HG03565 (cell line): ENCODE measurements at regions not wholly inside any gene's neighbourhood (a gene's known extent, or its start where the extent isn't known, plus 50 kb on each side); places are given as distances from the start of the nearest gene placed in this dataset.

ENCODE experiments used
- ATAC-seq: cut with Tn5 transposase; IDR thresholded peaks from one replicate; pipeline ENCODE4 v1.9.1; 2021; ENCODE audit warnings: mild to moderate bottlenecking, moderate library complexity; ENCODE audit not compliant: unreplicated experiment

DNA sequence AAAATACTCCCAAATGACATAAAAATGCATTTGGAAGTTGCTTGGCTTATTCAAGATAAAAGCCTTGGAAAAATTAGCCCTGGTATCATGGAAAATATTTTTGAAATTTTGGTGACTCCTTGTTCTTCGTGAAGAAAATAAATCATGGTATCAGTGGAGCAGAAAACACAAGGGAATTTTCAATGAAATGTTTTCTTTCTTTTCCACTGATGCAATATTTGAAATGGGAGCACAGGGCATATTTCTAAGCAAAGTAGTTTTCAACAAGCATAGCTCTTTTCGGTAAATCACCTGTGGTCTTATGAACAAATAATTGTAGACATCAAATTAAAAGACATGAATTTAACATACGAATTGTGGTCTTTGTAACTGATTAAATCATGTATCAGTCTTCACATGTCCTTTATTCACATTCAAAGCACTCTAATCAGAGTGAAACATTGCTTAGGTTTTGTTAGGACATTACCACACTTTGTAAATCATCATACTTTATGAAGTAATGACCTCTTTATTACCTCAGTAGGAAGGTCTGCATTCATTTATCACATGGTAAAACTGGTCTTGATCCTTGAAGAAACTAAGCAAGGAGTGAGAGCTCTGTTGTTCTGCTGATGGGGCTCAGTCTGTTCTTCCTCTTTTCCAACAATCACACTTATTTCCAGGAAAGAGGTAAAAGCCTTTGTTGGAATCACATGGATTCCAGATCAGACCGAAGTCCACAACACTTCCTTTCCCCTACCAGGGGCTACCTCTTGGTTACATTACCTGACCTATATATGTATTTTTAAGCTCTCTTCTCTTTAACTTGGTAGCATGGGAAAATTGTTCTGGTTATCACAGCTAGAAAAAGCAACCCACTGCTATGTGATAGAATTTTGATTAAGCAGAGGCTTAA is 413.5 kb upstream of the THBS1 start:
- no peak for ATAC-seq

DNA sequence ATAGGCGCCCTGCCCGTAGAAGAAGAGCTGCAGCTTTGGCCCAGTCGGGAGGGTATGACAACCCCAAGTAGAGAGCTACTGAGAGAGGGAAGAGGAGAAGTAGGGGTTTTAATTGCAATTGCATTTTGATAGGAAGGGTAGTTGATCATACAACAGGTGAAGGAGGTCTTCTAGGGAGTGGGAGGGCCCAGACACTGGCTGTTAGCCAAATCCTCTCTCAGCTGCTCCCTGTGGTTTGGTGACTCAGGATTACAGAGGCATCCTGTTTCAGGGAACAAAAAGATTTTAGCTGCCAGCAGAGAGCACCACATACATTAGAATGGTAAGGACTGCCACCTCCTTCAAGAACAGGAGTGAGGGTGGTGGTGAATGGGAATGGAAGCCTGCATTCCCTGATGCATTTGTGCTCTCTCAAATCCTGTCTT is 408.9 kb upstream of the THBS1 start:
- no peak for ATAC-seq

DNA sequence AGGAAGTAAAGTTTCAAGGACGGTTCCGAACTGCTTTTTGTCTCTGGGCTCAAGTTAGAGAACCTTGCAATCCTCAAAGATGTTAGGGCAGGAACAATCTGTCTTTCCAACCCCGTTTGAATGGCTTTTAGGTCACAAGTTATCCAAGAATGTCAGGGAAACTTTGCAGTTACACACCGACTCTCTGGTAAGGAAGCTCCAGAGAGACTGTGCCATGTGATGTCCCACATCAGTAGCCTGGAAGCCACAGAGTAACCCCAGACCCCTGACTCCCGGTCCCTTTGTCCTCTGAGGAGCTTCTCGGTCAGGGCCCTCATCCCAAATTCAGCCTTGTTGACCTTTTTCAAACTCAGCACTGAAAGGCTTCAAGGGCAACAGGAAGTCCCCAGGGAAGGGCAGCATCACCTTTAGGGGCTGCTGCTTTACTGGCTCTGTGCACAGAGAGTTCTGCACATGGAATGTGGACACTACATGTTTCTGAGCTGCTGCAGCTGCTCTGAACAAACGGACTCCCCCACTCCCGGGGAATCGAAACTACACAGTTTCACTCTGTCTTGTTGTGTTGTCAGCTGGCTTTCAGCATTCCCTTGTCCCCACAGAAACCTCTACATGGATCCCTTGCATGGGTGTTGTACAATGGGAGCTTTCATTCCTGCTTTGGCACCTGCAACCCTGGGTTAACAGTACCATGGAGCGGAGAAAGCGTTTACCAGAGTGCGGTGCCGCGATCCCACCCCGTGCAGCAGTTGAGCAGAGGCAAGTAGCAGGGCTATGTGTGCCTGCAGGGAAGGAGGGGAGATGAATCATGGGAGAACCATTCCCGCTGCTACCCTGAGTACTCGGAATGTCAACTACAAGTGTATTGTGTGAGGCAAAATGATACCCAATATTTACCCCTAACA is 408.2 kb upstream of the THBS1 start:
- ATAC-seq: no peak

DNA sequence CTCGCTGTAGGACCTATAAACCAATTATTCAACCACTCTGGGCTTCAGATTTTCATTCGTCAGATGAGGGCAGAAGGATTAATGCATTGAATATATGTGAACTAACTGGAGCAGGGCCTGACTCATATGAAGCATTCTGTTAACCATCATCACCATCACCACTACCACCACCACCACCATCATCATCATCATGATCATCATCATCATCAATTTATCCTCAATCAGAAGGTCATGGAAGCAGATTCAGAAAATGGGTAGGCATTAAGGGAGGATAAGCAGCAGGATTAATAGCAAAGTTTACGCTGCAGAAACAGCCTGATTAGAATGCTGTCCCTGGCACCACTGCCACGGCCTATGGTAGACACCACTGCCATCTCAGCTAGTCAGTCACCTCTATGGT is 407.5 kb upstream of the THBS1 start:
- no peak for ATAC-seq

DNA sequence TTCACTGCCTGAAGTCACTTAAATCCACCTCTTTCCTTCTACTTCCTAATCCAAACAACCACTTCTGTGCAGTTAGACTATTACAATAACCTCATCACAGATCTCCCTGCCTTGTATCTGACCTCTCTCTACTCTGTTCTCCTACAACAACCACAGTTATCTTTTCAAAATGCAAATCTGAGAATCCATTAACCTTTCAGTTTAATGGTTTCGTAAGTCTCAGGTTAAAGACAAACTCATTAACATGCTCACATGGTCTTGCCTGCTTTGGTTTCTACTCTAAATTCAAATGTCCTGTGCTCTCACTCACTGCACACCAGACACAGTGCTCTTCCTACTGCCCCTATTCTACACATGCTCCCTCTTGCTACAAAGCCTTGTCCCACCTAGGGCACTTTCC is 406.5 kb upstream of the THBS1 start:
- no peak for ATAC-seq

DNA sequence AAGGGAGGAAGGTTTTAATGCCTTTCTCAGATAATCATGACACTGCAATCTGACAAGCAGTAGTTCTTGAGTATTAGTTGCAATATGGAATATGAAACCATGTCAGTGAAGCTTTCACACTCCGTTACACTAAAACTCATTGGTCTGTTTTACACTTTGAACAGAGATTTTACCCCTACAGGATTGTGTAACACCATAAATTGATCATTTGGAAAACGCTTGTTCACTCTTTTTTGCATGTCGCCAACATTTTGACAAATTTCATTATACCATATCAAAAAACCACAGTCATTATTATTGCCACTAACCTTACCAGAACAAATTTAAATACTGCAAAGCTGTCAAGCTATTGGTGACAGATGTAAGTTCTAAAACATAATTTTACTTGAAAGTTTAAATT is 404.8 kb upstream of the THBS1 start:
- ATAC-seq: no peak

DNA sequence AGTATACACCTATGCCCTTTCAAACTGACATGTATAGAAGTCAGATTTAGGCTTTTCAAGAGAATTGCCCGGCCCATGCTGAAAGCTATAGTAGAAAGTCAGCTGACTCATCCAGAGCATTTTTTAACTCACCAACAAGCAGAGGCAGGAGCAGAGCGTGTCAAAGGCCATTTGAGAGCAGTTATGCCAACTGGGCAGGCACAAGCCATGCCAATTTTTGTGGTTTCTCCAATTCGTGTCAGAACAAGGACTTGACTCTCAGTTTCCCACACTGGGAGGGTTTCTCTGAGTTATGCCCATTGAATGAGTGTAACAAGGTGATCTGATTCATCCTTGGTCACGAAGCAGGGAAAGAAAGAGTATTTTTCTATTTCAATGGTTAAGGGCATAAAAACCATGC is 403.3 kb upstream of the THBS1 start:
- no peak for ATAC-seq

DNA sequence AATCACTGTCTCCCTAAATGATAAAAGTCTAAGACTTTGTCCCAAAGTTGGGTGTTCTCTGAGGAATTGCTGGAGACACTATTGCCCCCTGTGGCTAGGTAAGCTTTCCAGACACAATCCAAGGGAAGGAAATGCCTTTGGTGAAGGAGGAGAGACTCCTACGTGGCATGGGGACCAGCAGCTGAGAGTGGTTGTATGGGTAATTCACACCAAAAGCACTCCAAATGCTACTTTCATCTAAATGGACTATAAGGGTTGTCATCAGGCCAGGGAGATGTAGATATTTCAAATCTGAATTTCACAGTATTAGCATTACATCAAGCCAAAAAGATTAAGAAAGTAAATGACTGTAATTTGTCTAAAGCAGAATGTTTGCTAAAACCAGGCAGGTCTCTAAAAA is 400.8 kb upstream of the THBS1 start:
- no peak for ATAC-seq

DNA sequence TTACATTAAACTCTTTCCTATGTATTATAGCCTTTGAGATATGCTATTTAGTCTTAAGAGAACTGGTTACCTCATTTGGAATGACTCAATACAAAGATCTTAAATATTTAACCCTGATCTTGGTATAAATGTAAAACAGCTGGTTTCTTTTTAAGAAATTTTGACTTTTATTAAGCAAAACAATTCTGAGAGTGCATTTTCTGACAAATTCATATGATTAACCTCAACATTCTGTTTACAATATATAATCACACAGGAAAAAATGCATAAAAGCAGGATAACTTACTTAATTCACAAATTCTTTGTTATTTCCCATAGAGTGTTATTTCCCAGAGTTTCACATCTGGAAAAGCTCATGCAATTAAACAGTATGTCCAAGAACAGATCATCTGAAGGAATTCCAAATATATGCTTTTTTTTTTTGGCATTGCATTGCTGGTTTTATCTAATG is 400.4 kb upstream of the THBS1 start:
- no peak for ATAC-seq

DNA sequence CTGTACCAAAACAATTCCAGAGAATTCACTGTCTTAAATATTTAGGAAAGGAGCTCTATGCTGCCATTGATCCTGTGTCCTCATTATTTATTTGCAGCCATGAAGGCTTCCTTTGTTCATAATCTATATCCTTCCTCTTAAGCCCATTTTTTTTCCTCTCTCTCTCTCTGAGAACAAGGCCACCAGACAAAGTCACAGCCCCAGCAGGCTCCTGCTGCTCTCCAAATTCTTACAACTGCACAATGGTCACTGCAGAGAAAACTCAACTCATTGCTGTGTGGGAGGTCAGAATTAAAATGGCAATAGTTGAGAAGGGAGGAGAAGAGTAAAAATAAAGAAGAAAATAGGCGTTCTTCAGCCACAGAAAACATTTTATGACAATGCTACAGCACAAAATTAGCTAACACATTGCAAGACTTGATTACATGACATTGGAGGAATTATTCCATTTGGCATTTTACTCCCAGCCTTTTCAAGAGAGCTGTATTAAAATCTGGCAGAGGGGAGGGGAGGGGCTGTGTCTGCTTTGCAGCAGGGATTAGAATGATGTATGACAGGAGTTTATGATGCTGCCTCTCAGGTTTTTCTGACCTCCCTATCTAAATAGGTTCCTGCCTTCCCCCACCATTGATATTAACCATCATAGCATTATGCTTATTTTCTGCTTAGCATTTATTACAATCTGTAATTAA is 399.7 kb upstream of the THBS1 start:
- no peak for ATAC-seq

DNA sequence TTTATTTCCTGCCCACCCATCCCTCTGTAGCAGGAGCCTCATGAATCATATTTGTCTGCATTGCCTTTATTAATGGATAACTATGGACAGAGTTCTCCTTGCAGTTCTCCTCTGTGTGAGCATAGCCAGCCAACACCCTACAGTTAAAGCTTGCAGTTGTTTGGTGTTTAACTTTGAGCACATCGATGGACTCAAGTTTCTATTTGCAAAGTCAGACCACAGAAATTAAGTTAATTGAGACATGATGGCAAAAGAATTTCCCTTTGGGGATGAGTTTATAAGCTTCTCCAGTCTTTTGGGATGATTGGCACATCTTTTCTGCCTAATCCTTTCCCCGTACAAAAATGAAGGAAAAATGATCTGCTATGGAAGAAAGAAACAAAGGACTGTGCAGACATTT is 398.9 kb upstream of the THBS1 start:
- ATAC-seq: no peak

DNA sequence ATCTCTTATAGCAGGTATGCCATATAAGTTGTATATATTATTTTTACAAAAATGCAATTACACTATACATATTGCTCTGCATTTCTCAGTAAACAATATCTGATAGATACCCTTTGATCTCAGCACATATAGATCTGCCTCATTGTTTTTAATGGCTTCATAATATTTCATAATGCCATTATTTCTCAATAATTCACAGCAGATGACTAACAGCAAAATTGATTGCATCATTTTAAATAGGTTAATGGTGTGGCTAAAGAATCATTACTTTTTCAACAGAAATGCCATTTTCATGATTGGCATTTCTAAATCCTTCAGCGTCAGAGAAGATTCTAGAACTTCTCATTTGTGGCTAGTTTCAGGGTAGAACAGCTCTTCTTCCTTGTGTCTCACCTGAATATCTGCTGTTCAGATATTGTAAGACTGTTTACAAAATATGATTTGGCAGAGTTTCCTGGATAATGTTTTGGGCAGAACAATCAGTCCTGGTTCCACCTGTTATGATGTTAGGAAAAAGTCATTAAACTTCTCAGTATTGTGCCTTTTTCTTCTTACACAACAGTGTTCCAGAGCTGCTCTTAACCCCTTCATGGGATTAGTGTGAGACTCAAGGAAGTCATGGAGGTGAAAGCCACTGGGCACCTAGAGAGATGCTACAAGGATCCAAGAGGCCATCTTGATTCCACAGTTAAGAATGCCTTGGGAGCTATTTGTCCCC is 397.6 kb upstream of the THBS1 start:
- no peak for ATAC-seq

DNA sequence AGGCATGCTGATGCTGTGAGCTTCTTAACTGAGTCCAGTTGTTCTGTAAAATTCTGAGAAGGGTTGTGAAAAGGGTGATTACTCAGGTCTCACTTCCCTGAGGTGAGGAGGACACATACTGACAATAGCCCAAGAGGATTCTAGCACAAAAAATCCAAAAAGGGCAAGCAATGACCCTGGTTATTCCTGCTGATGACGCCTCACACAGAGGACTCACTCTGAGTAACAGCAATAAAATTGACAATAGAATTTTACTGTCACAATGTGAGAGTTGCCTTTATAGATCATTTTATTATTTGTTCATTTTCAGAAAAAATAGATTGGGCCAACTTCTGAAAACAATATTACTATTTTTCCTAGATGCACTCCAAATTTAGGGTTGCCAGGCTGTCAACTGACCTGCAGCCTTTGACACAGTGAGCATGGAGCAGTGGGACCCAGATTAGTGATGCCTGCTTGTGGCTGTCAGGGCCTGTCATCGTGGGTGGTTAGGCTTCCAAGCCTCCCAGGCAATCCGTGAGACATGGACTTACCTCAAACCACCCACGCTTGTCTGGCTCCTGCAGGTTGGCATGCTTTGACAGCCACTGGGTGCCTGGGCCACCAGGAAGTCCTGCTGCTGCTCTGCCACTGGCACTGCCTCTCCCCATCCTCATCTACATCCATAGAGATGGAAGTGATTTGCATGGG is 396.0 kb upstream of the THBS1 start:
- no peak for ATAC-seq

DNA sequence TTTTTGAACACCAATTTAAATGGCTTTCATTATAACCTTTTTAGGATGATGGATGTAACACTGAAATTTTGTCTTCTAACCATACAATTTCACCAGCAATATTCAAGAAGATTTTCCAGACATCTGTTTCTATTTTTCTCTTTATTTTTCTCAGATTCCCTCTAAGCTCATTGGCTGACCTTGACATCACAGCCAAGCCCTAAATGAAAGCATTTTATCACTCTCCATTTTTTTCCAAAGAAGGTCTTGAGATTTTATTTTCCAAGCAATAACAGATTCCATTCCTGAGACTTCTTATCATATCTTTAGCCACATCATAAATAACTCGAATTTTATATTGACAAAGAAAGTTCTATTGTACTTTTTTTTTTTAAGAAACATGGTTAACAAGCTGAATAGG is 392.6 kb upstream of the THBS1 start:
- no peak for ATAC-seq

DNA sequence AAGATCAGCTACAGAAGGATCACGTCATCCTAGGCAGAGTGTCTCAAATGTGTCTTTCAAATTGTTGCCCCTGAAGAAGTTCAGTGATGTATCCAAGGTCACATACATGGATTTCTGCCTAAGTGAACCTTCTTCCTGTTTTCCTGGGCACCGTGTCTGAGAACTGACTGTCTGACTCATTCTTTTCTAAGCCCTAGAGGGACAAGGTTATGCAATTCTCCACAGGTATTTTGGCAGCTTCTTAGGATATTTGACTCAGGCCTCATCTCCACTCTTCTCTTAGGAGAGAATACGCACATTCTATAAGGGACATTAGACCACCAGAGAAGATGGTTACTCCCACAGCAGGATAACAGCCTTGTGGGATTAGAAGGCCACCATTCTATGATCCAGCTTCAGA is 391.9 kb upstream of the THBS1 start:
- ATAC-seq: no peak

DNA sequence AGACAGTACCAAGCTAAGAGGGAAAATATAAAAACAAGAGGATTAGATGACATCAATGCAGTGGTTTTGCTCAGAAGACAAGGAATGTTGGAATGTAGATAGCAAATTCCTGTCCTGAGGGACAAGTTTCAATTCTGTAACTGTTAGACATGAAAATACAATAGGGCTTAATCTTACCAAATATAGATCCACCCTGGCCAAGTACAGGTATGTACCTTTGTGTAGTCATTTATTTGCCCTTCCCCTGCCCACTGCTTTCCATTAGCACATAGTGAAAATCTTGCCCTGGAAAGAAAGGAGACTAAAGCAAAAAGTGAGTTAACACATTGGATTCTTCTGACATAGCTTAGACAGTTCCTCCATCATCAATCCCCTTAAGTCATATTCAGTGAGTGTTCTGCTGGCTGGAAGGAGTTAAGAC is 389.0 kb upstream of the THBS1 start:
- ATAC-seq: no peak

DNA sequence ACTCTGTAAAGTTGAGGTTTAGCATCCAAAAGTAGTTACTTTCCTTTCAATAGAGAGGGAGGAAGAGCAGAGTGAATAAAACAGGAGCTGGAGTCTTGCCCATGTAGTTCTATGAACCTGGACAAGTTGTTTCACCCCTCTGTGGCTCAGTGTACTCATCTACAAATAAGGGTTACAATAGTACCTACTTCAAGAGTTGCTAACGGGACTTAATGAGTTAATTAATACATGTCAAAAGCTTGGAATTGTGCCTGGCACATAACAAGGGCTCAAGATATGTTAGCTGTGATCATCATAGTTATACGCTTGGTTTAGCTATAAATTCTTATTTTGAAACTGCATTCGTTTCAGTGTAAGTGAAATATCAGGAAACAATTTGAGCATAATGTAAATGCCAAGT is 388.5 kb upstream of the THBS1 start:
- no peak for ATAC-seq

DNA sequence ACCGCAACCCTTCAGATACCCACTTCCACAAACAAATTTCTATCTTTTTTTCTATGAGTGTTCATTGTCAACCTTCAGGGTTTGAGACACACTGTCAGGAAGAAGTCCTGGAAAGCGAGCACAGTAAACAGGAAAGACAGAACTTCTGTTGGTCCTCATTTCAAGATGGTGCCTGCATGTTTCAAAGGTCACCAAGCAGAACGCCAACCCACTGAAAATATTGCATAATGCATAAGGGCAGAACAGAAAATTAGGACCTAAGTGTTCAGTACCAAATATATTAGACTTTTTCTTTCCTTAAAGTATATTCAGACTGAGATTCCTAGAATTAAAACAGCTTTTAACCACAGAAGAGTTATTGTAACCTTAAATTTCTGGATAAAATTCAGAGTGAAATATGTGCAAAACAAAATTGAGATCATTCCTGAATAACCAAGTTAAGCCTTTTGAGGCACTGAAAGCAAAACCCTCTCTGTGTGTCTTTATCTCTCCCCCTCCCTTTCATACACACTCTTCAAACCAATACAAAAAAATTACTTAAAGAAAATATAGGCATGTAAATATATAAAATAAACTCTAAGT is 387.8 kb upstream of the THBS1 start:
- ATAC-seq: no peak

DNA sequence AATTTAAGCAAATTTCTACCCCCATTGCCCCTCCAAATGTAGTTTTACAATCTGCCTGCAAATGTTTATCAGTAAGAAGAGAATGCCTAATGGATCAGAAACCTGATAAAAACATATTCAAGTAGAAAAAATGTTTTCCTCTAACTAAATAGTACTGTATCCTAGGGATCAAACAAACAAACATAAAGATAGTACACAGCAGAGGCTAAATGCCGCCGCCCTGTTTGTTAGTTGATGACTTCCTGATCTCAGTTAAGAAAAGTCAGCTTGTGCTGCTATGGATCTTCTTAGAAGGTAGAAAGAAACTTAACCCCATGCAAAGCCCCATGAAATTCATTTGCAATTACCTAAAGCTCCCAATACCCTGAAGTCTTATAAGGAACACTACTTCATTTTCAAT is 387.3 kb upstream of the THBS1 start:
- no peak for ATAC-seq
